PFSK-1 (cell line): ENCODE measurements at regions not wholly inside any gene's neighbourhood (a gene's known extent, or its start where the extent isn't known, plus 50 kb on each side); places are given as distances from the start of the nearest gene placed in this dataset.

Source experiments
- FOXP2 ChIP-seq: optimal IDR thresholded peaks from 2 replicates; pipeline ENCODE3; 2011; ENCODE audit warnings: borderline replicate concordance, control low read depth, inconsistent platforms; ENCODE audit not compliant: insufficient read depth; ENCODE audit errors: extremely low read length, extremely low read depth
- POLR2AphosphoS5 ChIP-seq: IDR thresholded peaks from 2 replicates; pipeline ENCODE4 v1.6.1; 2012; ENCODE audit warnings: low read depth, mild to moderate bottlenecking, control low read depth, low read length, moderate library complexity
- SIN3A ChIP-seq: IDR thresholded peaks from 2 replicates; pipeline ENCODE4 v1.6.1; 2012; ENCODE audit warnings: mild to moderate bottlenecking, low read length, moderate library complexity, borderline replicate concordance; ENCODE audit not compliant: insufficient read depth
- TAF1 ChIP-seq: IDR thresholded peaks from 2 replicates; pipeline ENCODE4 v1.6.1; 2012; ENCODE audit warnings: low read length, control low read depth, borderline replicate concordance; ENCODE audit not compliant: insufficient read depth

GRCh38 chr4:114318309-114318708 is 280.3 kb upstream of the UGT8 start:
- TF ChIP-seq TAF1, result no peak
- no peak for TF ChIP-seq POLR2AphosphoS5
- TF ChIP-seq SIN3A, result no peak
- TF ChIP-seq FOXP2, result no peak
